PC-9 (cell line): ENCODE measurements at regions not wholly inside any gene's neighbourhood (a gene's known extent, or its start where the extent isn't known, plus 50 kb on each side); places are given as distances from the start of the nearest gene placed in this dataset.

Experiments
- BruUV-seq: library from RNA; stranded (reverse); fragments of 400-500 nt; replicated peaks from 2 replicates; lab custom pipeline; 2021; lab: Mats Ljungman, UMichigan
- CTCF ChIA-PET: fragments of 300-600 bp; sonication (Branson Sonifier 250); formaldehyde crosslinking; loops from one replicate; lab custom pipeline; 2022; ENCODE audit warnings: antibody characterized with exemption; lab: Charles Lee
- POLR2A ChIA-PET: fragments of 300-600 bp; sonication (Branson Sonifier 250); formaldehyde crosslinking; loops from one replicate; lab custom pipeline; 2022; ENCODE audit warnings: antibody characterized with exemption; ENCODE audit not compliant: unreplicated experiment; lab: Charles Lee
- DNase-seq, 2 experiments: peaks; one replicate each; pipeline versions ENCODE4 v3.0.0 to v3.0.0-alpha.2; 2015 to 2022; ENCODE audit warnings: mixed read lengths in 1 of 2
- H2AFZ ChIP-seq: fragments of 200-600 bp; sonication (generic); 2 replicates; pipeline ENCODE4 v1.8.1; 2017; ENCODE audit warnings: antibody characterized with exemption
- H3F3A ChIP-seq: fragments of 200-600 bp; sonication (generic); 2 replicates; pipeline ENCODE4 v1.8.1; 2017; ENCODE audit warnings: antibody characterized with exemption, mild to moderate bottlenecking, low read depth; ENCODE audit not compliant: insufficient read depth
- H3K27ac ChIP-seq: fragments of 200-600 bp; sonication (generic); 2 replicates; pipeline ENCODE4 v1.6.1; 2016; ENCODE audit warnings: mixed run types
- H3K27me3 ChIP-seq: fragments of 200-600 bp; sonication (generic); 2 replicates; pipeline ENCODE4 v1.6.1; 2016; ENCODE audit warnings: low read depth, mixed run types; ENCODE audit not compliant: insufficient read depth
- H3K36me3 ChIP-seq: fragments of 200-600 bp; sonication (generic); 2 replicates; pipeline ENCODE4 v1.6.1; 2016; ENCODE audit warnings: low read depth, mixed run types
- H3K4me1 ChIP-seq: fragments of 200-600 bp; sonication (generic); replicated peaks from 2 replicates; pipeline ENCODE4 v1.6.1; 2016; ENCODE audit warnings: mixed run types; ENCODE audit not compliant: insufficient read depth
- H3K4me2 ChIP-seq: fragments of 200-600 bp; sonication (generic); 2 replicates; pipeline ENCODE4 v1.6.1; 2017; ENCODE audit warnings: mixed run types
- H3K4me3 ChIP-seq: fragments of 200-600 bp; sonication (generic); 2 replicates; pipeline ENCODE4 v1.6.1; 2016; ENCODE audit warnings: mixed run types
- H3K79me2 ChIP-seq: fragments of 200-600 bp; sonication (generic); 2 replicates; pipeline ENCODE4 v1.6.1; 2017; ENCODE audit warnings: low read depth, mixed run types
- H3K9me2 ChIP-seq: fragments of 200-600 bp; sonication (generic); 2 replicates; pipeline ENCODE4 v1.8.1; 2017; ENCODE audit warnings: mild to moderate bottlenecking; ENCODE audit not compliant: insufficient read depth
- H3K9me3 ChIP-seq: fragments of 200-600 bp; sonication (generic); 2 replicates; pipeline ENCODE4 v1.8.1; 2016; ENCODE audit warnings: low read depth; ENCODE audit not compliant: insufficient read depth
- H4K20me1 ChIP-seq: fragments of 200-600 bp; sonication (generic); 2 replicates; pipeline ENCODE4 v1.8.1; 2017; ENCODE audit not compliant: insufficient read depth
- EZH2 ChIP-seq: fragments of 200-600 bp; sonication (generic); IDR thresholded peaks from 2 replicates; pipeline ENCODE4 v1.8.0; 2017; ENCODE audit warnings: antibody characterized with exemption, low read depth
- intact Hi-C: fragments of 100-400 bp; cut with micrococcal nuclease; formaldehyde crosslinking; loops from one replicate; pipeline ENCODE4 v1.10.0; 2022; ENCODE audit not compliant: unreplicated experiment
- TF ChIP-seq, protein P1 (sequence below): fragments of 200-600 bp; sonication (generic); conservative IDR thresholded peaks from 2 replicates; pipeline ENCODE4 v1.6.1; 2017; ENCODE audit warnings: mixed run types, antibody characterized with exemption, mild to moderate bottlenecking, moderate library complexity

DNA sequence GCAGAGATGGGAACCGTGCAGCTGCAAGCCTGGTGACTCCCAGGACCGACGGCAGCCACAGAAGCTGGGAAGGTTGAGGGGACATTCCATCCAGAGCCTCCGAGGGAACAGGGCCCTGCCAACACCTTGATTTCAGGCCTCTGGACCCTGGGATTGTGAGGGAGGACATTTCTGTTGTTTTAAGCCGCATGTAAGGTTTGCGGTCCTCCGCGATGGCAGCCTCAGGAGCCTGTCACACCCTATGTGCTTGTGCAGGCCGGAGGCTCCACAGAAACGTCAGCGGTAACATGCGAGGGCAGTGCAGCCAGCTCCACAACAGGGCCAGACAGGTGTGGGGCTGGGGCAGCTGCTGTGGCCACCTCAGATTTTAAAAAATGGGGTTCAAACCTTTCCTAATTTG is 144.7 kb upstream of the SHH start:
- BruUV-seq = no TSS peak
- no peaks in the 10 kb centered on the region for H3K9me3 ChIP-seq
- peak in 1 of 2 experiments; percentile 19 for DNase-seq
- peaks cover 57% of the 10 kb centered on the region for H3K4me1 ChIP-seq
- peaks cover 41% of the 10 kb centered on the region for H3F3A ChIP-seq
- intact Hi-C loops = no loop called here
- H3K9me2 ChIP-seq = no peaks in the 10 kb centered on the region
- H4K20me1 ChIP-seq = no peaks in the 10 kb centered on the region
- H3K27me3 ChIP-seq = no peaks in the 10 kb centered on the region
- H3K4me2 ChIP-seq = no peak overlapping the region
- H3K36me3 ChIP-seq = no peaks in the 10 kb centered on the region
- no peak overlapping the region for H2AFZ ChIP-seq
- peaks cover 25% of the 10 kb centered on the region for H3K79me2 ChIP-seq
- no peak for TF ChIP-seq EZH2
- TF ChIP-seq, protein P1, sequence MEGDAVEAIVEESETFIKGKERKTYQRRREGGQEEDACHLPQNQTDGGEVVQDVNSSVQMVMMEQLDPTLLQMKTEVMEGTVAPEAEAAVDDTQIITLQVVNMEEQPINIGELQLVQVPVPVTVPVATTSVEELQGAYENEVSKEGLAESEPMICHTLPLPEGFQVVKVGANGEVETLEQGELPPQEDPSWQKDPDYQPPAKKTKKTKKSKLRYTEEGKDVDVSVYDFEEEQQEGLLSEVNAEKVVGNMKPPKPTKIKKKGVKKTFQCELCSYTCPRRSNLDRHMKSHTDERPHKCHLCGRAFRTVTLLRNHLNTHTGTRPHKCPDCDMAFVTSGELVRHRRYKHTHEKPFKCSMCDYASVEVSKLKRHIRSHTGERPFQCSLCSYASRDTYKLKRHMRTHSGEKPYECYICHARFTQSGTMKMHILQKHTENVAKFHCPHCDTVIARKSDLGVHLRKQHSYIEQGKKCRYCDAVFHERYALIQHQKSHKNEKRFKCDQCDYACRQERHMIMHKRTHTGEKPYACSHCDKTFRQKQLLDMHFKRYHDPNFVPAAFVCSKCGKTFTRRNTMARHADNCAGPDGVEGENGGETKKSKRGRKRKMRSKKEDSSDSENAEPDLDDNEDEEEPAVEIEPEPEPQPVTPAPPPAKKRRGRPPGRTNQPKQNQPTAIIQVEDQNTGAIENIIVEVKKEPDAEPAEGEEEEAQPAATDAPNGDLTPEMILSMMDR = no peak
- ChIA-PET POLR2A (no interaction called here), CTCF (no interaction called here)
- H3K27ac ChIP-seq = no peak overlapping the region
- no peak overlapping the region for H3K4me3 ChIP-seq

DNA sequence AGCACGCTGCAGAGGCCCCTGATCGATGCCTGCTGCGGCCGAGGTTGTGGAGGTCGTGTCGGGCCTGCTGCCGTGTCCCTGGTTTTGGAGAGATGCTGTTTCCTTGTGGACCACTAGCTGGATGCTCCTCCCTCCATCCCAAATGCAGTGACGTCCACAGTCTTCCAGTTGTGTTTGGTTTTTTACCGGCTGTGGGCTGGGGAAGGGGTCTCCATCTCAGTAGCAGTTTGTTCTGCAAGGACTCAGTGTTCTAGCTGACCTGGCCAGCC is 143.0 kb upstream of the SHH start:
- no peak for TF ChIP-seq EZH2
- TF ChIP-seq, protein P1 = no peak
- ChIA-PET POLR2A (no interaction called here), CTCF (no interaction called here)
- H3K9me3 ChIP-seq = no peaks in the 10 kb centered on the region
- no peaks in the 10 kb centered on the region for H4K20me1 ChIP-seq
- no peak overlapping the region for H3K4me2 ChIP-seq
- DNase-seq = no peak
- peaks cover 45% of the 10 kb centered on the region for H3F3A ChIP-seq
- H3K27ac ChIP-seq = no peak overlapping the region
- no peak overlapping the region for H2AFZ ChIP-seq
- H3K79me2 ChIP-seq = peaks cover 25% of the 10 kb centered on the region
- no peak overlapping the region for H3K4me3 ChIP-seq
- H3K9me2 ChIP-seq = no peaks in the 10 kb centered on the region
- intact Hi-C loops = no loop called here
- no peaks in the 10 kb centered on the region for H3K36me3 ChIP-seq
- peaks cover 51% of the 10 kb centered on the region for H3K4me1 ChIP-seq
- BruUV-seq = no TSS peak
- H3K27me3 ChIP-seq = no peaks in the 10 kb centered on the region

DNA sequence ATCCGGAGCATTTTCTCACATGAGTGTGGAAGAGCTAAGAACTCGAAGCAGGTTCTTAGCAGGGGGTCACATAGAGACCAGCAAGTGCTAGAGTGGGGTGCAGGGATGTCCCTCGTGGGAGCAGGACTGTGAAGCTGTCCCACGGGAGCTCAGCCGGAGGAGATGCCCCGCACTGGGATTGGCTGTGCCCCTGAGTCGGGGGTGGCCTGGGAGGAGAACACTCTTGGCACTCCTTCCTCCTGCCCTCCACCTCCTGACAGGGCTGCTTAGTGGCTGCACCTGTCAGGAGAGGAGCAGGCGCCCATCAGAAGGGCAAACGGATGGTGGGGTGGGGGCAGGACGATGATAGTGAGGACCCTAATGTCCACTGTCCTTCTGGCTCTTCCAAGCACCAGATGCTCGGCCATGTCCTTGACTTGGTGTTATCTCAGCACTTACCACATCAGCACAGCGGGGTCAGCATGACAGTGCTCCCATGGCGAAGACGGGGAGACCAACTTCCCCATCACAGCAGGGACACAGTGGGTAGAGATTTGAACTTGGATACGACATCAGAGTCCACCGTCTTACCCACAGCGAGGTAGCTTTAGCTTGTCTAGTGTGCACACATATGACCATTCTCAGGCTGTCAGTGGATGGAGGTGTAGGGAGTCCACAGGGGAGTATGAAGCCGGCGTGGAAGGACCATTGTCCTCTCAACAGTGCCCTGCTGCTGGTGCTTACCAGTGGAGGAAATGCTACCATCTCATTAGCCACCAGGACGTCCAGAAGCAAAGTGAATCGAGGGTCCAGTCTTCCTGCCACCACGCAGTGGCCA is 142.5 kb upstream of the SHH start:
- H3K36me3 ChIP-seq = no peaks in the 10 kb centered on the region
- no peak overlapping the region for H3K27ac ChIP-seq
- no peak overlapping the region for H2AFZ ChIP-seq
- intact Hi-C loops = no loop called here
- ChIA-PET CTCF (no interaction called here), POLR2A (no interaction called here)
- peaks cover 52% of the 10 kb centered on the region for H3K4me1 ChIP-seq
- no peaks in the 10 kb centered on the region for H3K27me3 ChIP-seq
- H3F3A ChIP-seq = peaks cover 45% of the 10 kb centered on the region
- no peaks in the 10 kb centered on the region for H4K20me1 ChIP-seq
- TF ChIP-seq, protein P1 = no peak
- H3K79me2 ChIP-seq = peaks cover 25% of the 10 kb centered on the region
- H3K9me3 ChIP-seq = no peaks in the 10 kb centered on the region
- BruUV-seq = no TSS peak
- H3K9me2 ChIP-seq = no peaks in the 10 kb centered on the region
- no peak overlapping the region for H3K4me2 ChIP-seq
- no peak overlapping the region for H3K4me3 ChIP-seq
- no peak for DNase-seq
